CD14-positive monocyte (primary cell): ENCODE measurements at regions not wholly inside any gene's neighbourhood (a gene's known extent, or its start where the extent isn't known, plus 50 kb on each side); places are given as distances from the start of the nearest gene placed in this dataset.

Source experiments
- DNase-seq, 3 donors: peaks; one replicate each; pipeline ENCODE4 v3.0.0-alpha.2; 2011 to 2022
- H2AFZ ChIP-seq: 2 replicates; pipeline ENCODE4 v1.6.0; 2012; ENCODE audit warnings: mild to moderate bottlenecking, low read depth, low read length, inconsistent platforms; ENCODE audit not compliant: insufficient read depth, poor library complexity, severe bottlenecking
- H3K27ac ChIP-seq, 2 donors: 1 replicate in 1 of 2; 2 replicates in 1 of 2; pipeline ENCODE4 v1.5.1; 2012 to 2013; ENCODE audit warnings: low read length in 2 of 2, control low read depth in 1 of 2, inconsistent platforms in 1 of 2, low read depth in 1 of 2, mild to moderate bottlenecking in 1 of 2
- H3K27me3 ChIP-seq, 2 donors: one replicate each; pipeline versions ENCODE4 v1.6.0 to v1.6.1; 2011 to 2013; ENCODE audit warnings: low read length in 2 of 2; ENCODE audit not compliant: control insufficient read depth in 2 of 2, insufficient read depth in 2 of 2
- H3K36me3 ChIP-seq, 2 donors: replicated peaks in 1 of 2; 1 replicate in 1 of 2; 2 replicates in 1 of 2; pipeline versions ENCODE4 v1.5.1 to v1.6.1; 2012 to 2013; ENCODE audit warnings: low read length in 2 of 2, control low read depth in 1 of 2, inconsistent platforms in 1 of 2, mild to moderate bottlenecking in 1 of 2; ENCODE audit not compliant: insufficient read depth in 2 of 2, control insufficient read depth in 1 of 2
- H3K4me1 ChIP-seq, 2 donors: 1 replicate in 1 of 2; 2 replicates in 1 of 2; pipeline versions ENCODE4 v1.5.1 to v1.6.1; 2012 to 2013; ENCODE audit warnings: low read length in 2 of 2, control low read depth in 1 of 2, inconsistent platforms in 1 of 2, mild to moderate bottlenecking in 1 of 2, moderate library complexity in 1 of 2; ENCODE audit not compliant: insufficient read depth in 2 of 2, control insufficient read depth in 1 of 2
- H3K4me2 ChIP-seq: replicated peaks from 2 replicates; pipeline ENCODE3; 2012; ENCODE audit warnings: low read length, moderate library complexity, mild to moderate bottlenecking; ENCODE audit not compliant: poor library complexity, severe bottlenecking; ENCODE audit errors: extremely low read depth
- H3K4me3 ChIP-seq, 3 experiments: fragments of 200-600 bp in 1 of 3; sonication (generic) in 1 of 3; replicated peaks in 1 of 3; 1 replicate in 2 of 3; 2 replicates in 1 of 3; pipeline ENCODE4 v1.5.1; 2011 to 2013; ENCODE audit warnings: low read length in 3 of 3, mild to moderate bottlenecking in 3 of 3, control low read depth in 2 of 3, low read depth in 2 of 3, inconsistent platforms in 1 of 3, moderate library complexity in 1 of 3
- H3K79me2 ChIP-seq: 2 replicates; pipeline ENCODE4 v1.6.0; 2012; ENCODE audit warnings: mild to moderate bottlenecking, control low read depth, inconsistent platforms, low read length, moderate library complexity; ENCODE audit not compliant: insufficient read depth
- H3K9ac ChIP-seq: 2 replicates; pipeline ENCODE4 v1.6.0; 2017; ENCODE audit warnings: low read length, mild to moderate bottlenecking; ENCODE audit not compliant: insufficient read depth, poor library complexity, severe bottlenecking
- H3K9me3 ChIP-seq, 2 donors: replicated peaks in 1 of 2; 1 replicate in 1 of 2; 2 replicates in 1 of 2; pipeline versions ENCODE4 v1.5.1 to v1.6.1; 2012 to 2013; ENCODE audit warnings: low read length in 2 of 2, control low read depth in 1 of 2; ENCODE audit not compliant: control insufficient read depth in 1 of 2, insufficient read depth in 1 of 2
- H4K20me1 ChIP-seq: 2 replicates; pipeline ENCODE4 v1.6.0; 2012; ENCODE audit warnings: mild to moderate bottlenecking, low read length, control low read depth, moderate library complexity; ENCODE audit not compliant: insufficient read depth
- H3K27ac Mint-ChIP-seq, 7 donors: one replicate each; pipeline ENCODE4 v1.8.0; 2020; ENCODE audit warnings: mild to moderate bottlenecking in 7 of 7, mixed read lengths in 7 of 7, moderate library complexity in 6 of 7, inconsistent platforms in 2 of 7
- H3K27me3 Mint-ChIP-seq, 3 donors: one replicate each; pipeline ENCODE4 v1.8.0; 2021 to 2022; ENCODE audit warnings: low read depth in 3 of 3, mild to moderate bottlenecking in 3 of 3, mixed read lengths in 3 of 3, moderate library complexity in 3 of 3, inconsistent platforms in 1 of 3
- H3K36me3 Mint-ChIP-seq, 2 donors: one replicate each; pipeline ENCODE4 v1.8.0; 2020; ENCODE audit warnings: mixed read lengths in 2 of 2, inconsistent platforms in 1 of 2, mild to moderate bottlenecking in 1 of 2
- H3K4me1 Mint-ChIP-seq: one replicate; pipeline ENCODE4 v1.8.0; 2020; ENCODE audit warnings: mild to moderate bottlenecking, mixed read lengths
- H3K4me3 Mint-ChIP-seq, 2 donors: one replicate each; pipeline ENCODE4 v1.8.0; 2020; ENCODE audit warnings: mild to moderate bottlenecking in 2 of 2, mixed read lengths in 2 of 2, moderate library complexity in 1 of 2
- H3K9me3 Mint-ChIP-seq, 7 donors: one replicate each; pipeline ENCODE4 v1.8.0; 2020 to 2022; ENCODE audit warnings: mixed read lengths in 7 of 7, mild to moderate bottlenecking in 6 of 7, moderate library complexity in 6 of 7, inconsistent platforms in 2 of 7
- CTCF ChIP-seq: fragments of 200-600 bp; IDR thresholded peaks from one replicate; pipeline ENCODE4 v1.8.0; 2022; ENCODE audit warnings: antibody characterized with exemption, mild to moderate bottlenecking
- WGBS: methylation state at CpG from one replicate; pipeline ENCODE4 v1.1.5; 2013; ENCODE audit warnings: missing lambda C conversion rate; ENCODE audit not compliant: insufficient coverage; 5-methylcytosine and 5-hydroxymethylcytosine counted together
- intact Hi-C, 2 donors: fragments of 100-400 bp; cut with micrococcal nuclease; formaldehyde crosslinking; loops; one replicate each; pipeline versions ENCODE4 v1.15.0 to v1.15.1; 2023

- H3K36me3 Mint-ChIP-seq, result no peaks in the 10 kb centered on the region
- peaks cover 0 to 2% (median 2%) of the 10 kb centered on the region in 7 donors for H3K9me3 Mint-ChIP-seq
- H2AFZ ChIP-seq, result no peak overlapping the region
- no peaks in the 10 kb centered on the region for H3K4me1 Mint-ChIP-seq
- DNase-seq, result no peak
- no peak overlapping the region for H3K4me3 Mint-ChIP-seq
- H3K27me3 ChIP-seq, result no peaks in the 10 kb centered on the region
- no peaks in the 10 kb centered on the region for H3K27me3 Mint-ChIP-seq
- no peak overlapping the region for H3K27ac Mint-ChIP-seq
- WGBS, result no CpG with 5 or more reads among the region's 2 CpGs
- H3K4me2 ChIP-seq, result no peak overlapping the region
- no peaks in the 10 kb centered on the region for H3K79me2 ChIP-seq
- no peaks in the 10 kb centered on the region for H4K20me1 ChIP-seq
- H3K9ac ChIP-seq, result no peak overlapping the region
- intact Hi-C loops, result no loop called here
- H3K36me3 ChIP-seq, result no peaks in the 10 kb centered on the region
- H3K9me3 ChIP-seq, result no peaks in the 10 kb centered on the region
- no peak overlapping the region for H3K4me3 ChIP-seq
- no peak overlapping the region for H3K27ac ChIP-seq
- no peaks in the 10 kb centered on the region for H3K4me1 ChIP-seq
- TF ChIP-seq CTCF, result no peak
Measured at GRCh38 chr11:30113326-30113898, 96.6 kb upstream of the KCNA4 start.

DNA sequence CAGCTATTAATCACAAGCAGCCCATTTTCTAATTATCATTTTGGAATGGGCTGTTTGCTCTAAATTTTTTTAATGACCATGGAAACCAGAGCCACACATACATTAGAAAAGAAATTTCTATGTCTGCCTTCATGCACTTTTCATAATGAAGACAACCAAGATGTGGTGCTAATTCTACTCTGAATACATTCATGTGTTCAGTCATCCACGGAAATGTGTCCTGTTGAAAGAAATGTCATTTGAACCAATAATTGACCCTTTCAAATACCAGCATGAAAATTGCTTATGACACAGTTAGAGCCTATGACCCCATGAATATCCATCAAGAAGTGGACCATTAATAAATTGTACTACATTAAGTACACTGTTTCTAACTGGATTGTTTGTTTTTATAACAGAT lies 99.7 kb upstream of the KCNA4 start:
- Histone ChIP-seq H3K4me2 (no peak overlapping the region), H3K4me1 (no peaks in the 10 kb centered on the region), H3K79me2 (no peaks in the 10 kb centered on the region), H3K4me3 (no peak overlapping the region), H3K9ac (no peak overlapping the region), H3K27ac (no peak overlapping the region), H4K20me1 (no peaks in the 10 kb centered on the region), H3K36me3 (no peaks in the 10 kb centered on the region), H2AFZ (no peak overlapping the region), H3K9me3 (no peaks in the 10 kb centered on the region), H3K27me3 (no peaks in the 10 kb centered on the region)
- intact Hi-C loops, result no loop called here
- peaks cover 0 to 2% (median 0%) of the 10 kb centered on the region in 3 donors for H3K27me3 Mint-ChIP-seq
- H3K9me3 Mint-ChIP-seq, result peaks cover 0 to 4% (median 2%) of the 10 kb centered on the region in 7 donors
- H3K36me3 Mint-ChIP-seq, result no peaks in the 10 kb centered on the region
- no peaks in the 10 kb centered on the region for H3K4me1 Mint-ChIP-seq
- H3K4me3 Mint-ChIP-seq, result no peak overlapping the region
- WGBS, result no CpG with 5 or more reads among the region's 1 CpG
- TF ChIP-seq CTCF, result no peak
- DNase-seq, result no peak
- H3K27ac Mint-ChIP-seq, result no peak overlapping the region
